ENCODE measurements at regions not wholly inside any gene's neighbourhood (a gene's known extent, or its start where the extent isn't known, plus 50 kb on each side); places are given as distances from the start of the nearest gene placed in this dataset.
"Not testable (repeated sequence)": the region's sequence is repeated elsewhere in the genome, so short reads cannot be mapped to it uniquely, and the experiment has no call there.

DNA sequence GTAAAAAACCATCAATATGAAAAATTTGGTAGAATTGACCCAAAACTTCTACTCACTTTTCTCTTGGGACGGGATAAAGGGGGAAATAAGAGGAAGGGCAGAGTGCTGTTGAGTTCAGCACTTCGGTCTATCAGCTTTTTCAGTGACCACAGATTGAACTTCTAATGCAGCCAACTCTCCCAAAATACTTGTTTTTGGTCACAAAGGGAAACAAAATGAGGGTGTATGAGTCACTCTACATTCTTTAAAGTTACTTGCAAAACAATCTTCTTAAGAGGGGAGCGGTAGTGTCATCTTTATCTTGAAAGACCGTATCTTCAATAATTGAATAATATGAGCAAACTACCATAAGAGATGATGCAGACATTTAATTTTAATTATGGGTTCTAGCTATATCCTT lies 661.3 kb downstream of the CD109 start:
- DNase-seq (no peak), ATAC-seq (no peak)

GRCh38 chr6:74356391-74356790 lies 660.4 kb downstream of the CD109 start:
- H3K27me3 ChIP-seq (ENCODE audit: low read depth) = no peaks in the 10 kb centered on the region
- no peaks in the 10 kb centered on the region for H3K36me3 ChIP-seq
- TF ChIP-seq CTCF (IDR thresholded peaks at IDR 0.05) = no peak
- no peaks in the 10 kb centered on the region for H3K9me3 ChIP-seq
- intact Hi-C loops (cut with DNase I) = no loop called here
- no peaks in the 10 kb centered on the region for H3K4me1 ChIP-seq
- H3K4me3 ChIP-seq = no peak overlapping the region
- no peak overlapping the region for H3K27ac ChIP-seq
- DNase-seq = no peak
- no peak for ATAC-seq

More for the DNA sequence above, 661.3 kb downstream of the CD109 start:
- intact Hi-C loops (cut with DNase I) = no loop called here
- TF ChIP-seq CTCF (IDR thresholded peaks at IDR 0.05) = no peak
- H3K4me1 ChIP-seq = no peaks in the 10 kb centered on the region
- H3K36me3 ChIP-seq = no peaks in the 10 kb centered on the region
- no peaks in the 10 kb centered on the region for H3K27me3 ChIP-seq (ENCODE audit: low read depth)
- no peak overlapping the region for H3K4me3 ChIP-seq
- no peak overlapping the region for H3K27ac ChIP-seq
- H3K9me3 ChIP-seq = no peaks in the 10 kb centered on the region

DNA sequence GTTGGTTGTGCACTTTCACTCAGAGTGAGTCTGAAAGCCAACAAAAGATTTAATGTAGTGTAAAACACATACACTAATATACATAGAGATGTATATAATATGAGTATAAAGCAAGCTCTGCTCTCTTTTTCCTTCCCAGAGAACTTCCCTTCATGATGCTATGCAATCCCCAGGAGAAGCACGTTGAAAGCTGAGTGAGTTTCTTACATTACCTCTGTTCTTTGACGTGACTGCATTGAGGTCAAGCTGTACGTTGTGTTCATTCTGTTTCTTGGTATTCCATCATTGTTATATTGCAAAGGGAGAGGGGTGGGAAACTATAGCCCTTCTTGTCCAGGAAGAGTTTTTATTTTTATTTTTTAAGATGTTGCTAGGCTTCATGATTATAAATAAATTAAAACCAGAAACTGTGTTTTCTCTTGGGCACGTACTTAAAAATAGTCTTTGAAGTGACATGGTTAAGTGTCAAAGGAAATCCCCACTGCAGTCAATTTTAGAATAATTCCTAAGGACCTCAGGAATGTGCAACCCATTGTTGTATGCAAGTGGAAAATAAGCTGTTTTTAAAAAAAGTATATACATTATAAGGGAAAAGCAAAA lies 651.0 kb downstream of the CD109 start:
- no peak overlapping the region for H3K4me3 ChIP-seq
- H3K27me3 ChIP-seq (ENCODE audit: low read depth) = no peaks in the 10 kb centered on the region
- H3K36me3 ChIP-seq = no peaks in the 10 kb centered on the region
- no peak for TF ChIP-seq CTCF (IDR thresholded peaks at IDR 0.05)
- no peaks in the 10 kb centered on the region for H3K4me1 ChIP-seq
- DNase-seq = no peak
- intact Hi-C loops (cut with DNase I) = no loop called here
- no peak overlapping the region for H3K27ac ChIP-seq
- no peaks in the 10 kb centered on the region for H3K9me3 ChIP-seq
- ATAC-seq = no peak

DNA sequence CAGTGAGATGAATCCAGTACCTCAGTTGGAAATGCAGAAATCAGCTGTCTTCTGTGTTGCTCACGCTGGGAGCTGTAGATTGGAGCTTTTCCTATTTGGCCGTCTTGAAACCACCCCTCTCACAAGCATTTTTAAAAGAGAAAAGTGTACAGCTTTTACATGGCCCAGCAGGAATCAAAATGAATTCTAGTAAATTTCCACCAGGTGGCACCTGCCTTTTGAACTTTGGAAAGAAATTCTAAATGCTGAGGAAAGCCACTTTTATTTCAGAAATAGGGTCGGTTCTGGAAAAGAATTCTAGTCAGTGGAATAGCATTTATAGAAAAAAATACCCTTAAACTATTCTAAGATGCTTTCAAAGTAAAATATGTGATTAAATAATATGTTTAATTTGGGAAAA lies 647.8 kb downstream of the CD109 start:
- DNase-seq (no peak), ATAC-seq (no peak)
- Histone ChIP-seq H3K27ac (no peak overlapping the region), H3K9me3 (no peaks in the 10 kb centered on the region), H3K4me3 (no peak overlapping the region), H3K4me1 (no peaks in the 10 kb centered on the region), H3K27me3 (ENCODE audit: low read depth) (no peaks in the 10 kb centered on the region), H3K36me3 (no peaks in the 10 kb centered on the region)
- no peak for TF ChIP-seq CTCF (IDR thresholded peaks at IDR 0.05)
- intact Hi-C loops (cut with DNase I) = no loop called here

- DNase-seq; H3K4me1 ChIP-seq; H3K36me3 ChIP-seq; ATAC-seq; H3K27me3 ChIP-seq (ENCODE audit: low read depth); H3K9me3 ChIP-seq; H3K4me3 ChIP-seq; H3K27ac ChIP-seq; intact Hi-C loops (cut with DNase I): not testable (repeated sequence)
Observed at GRCh38 chr6:74343321-74343720, 647.3 kb downstream of the CD109 start.

DNA sequence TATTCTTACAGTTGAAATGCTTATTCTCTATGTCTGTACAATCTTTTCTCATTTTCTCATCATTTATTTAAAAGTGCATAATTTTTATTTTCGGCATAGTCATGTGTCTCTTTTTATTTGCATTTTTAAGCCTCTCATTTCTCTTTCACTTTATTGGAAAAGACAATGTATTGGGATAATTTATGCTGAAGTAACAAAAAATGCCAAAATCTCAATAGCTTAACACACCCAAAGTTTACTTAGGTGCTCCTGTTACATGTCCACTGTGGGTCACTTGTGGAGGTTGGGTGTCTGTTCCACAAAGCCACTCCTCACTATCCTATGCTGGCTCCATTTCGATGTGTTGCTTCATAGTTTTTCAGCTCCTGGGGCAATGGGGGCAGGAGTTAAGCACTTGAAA lies 638.7 kb downstream of the CD109 start:
- Histone ChIP-seq H3K27me3 (ENCODE audit: low read depth) (no peaks in the 10 kb centered on the region), H3K4me1 (no peaks in the 10 kb centered on the region), H3K27ac (no peak overlapping the region), H3K9me3 (no peaks in the 10 kb centered on the region), H3K4me3 (no peak overlapping the region), H3K36me3 (no peaks in the 10 kb centered on the region)
- intact Hi-C loops (cut with DNase I) = no loop called here
- ATAC-seq (no peak), DNase-seq (no peak)
- TF ChIP-seq CTCF (IDR thresholded peaks at IDR 0.05) = no peak
